ENCODE measurements at regions not wholly inside any gene's neighbourhood (a gene's known extent, or its start where the extent isn't known, plus 50 kb on each side); places are given as distances from the start of the nearest gene placed in this dataset.
"Not testable (repeated sequence)": the region's sequence is repeated elsewhere in the genome, so short reads cannot be mapped to it uniquely, and the experiment has no call there.

DNA sequence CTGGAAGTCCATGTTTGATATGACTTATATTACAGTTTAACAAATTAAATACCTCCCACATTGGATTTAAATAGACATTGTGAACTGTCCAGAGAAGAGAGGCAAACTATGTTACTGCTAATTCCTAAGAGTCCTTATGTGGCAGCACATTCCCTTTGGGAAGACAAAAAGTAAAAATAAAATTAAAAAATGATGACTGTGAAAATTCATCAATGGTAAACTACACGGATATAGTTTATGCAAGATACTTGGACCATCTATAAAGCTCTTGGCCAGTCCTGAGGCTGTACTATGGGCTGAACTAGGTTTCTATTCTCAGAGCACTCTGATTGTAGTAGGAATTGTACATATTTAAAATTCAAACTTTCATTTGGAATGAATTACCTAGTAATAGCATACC, 206.4 kb downstream of the LRRK2 start:
- ATAC-seq (replicated peaks in 6 of 8), result no peak
- H3K4me1 ChIP-seq (replicated peaks in 1 of 2), result no peaks in the 10 kb centered on the region
- 0 to 73% (median 24%) methylated on average over 1 of the region's 1 CpG; no CpG with 5 or more reads in 4 of the 10 experiments for WGBS, 10 experiments
- no peak overlapping the region for H3K4me3 ChIP-seq
- in situ Hi-C loops (cut with MboI; ENCODE audit: low pct_unique_long_range_greater_than_20kb in 2 of 9, low sequenced_read_pairs in 9 of 9, unreplicated experiment in 9 of 9), result no loop called here
- no peak overlapping the region for H3K27ac ChIP-seq

DNA sequence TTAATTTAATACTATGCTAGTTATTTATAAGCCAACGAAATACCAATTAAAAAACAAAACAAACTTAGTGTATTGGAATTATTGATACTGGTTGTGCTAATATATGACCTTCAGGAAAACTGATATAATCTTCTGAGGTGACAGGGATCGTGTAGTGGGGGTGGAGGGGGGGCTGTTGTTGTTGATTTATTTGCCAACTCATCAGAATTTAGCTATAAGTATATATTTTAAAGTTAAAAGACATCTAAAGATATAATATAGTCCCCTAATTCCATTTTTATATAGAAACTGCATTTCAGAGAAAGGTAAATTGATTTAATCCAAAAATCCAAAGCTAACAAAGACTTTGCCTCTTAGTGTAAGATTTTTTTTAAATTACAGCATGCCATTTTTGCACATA, 210.5 kb downstream of the LRRK2 start:
- H3K4me1 ChIP-seq (replicated peaks in 1 of 2), result no peaks in the 10 kb centered on the region
- ATAC-seq (replicated peaks in 6 of 8), result no peak
- WGBS, 10 experiments, result 0 to 65% (median 43%) methylated on average over 1 to 2 of the region's 2 CpGs; no CpG with 5 or more reads in 1 of the 10 experiments
- H3K4me3 ChIP-seq, result no peak overlapping the region
- H3K27ac ChIP-seq, result no peak overlapping the region
- in situ Hi-C loops (cut with MboI; ENCODE audit: low pct_unique_long_range_greater_than_20kb in 2 of 9, low sequenced_read_pairs in 9 of 9, unreplicated experiment in 9 of 9), result no loop called here

DNA sequence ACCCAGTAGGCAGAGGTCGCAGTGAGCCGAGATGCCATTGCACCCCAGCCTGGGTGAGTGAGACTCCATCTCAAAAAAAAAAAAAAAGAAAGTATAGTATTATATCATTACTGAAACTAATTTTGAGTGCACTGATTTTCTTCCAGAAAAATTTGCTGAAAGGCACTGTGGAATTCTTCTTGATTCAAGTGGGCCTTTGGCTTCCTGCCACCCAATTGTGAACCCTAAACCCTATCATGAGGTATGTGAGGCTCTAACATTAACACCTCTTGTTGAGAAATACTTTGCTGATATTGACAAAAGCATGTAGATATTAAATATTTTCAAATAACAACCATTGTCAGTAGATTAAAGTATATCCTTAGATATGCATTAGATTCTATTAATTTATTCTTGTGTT, 211.2 kb downstream of the LRRK2 start:
- ATAC-seq (replicated peaks in 6 of 8), result no peak

DNA sequence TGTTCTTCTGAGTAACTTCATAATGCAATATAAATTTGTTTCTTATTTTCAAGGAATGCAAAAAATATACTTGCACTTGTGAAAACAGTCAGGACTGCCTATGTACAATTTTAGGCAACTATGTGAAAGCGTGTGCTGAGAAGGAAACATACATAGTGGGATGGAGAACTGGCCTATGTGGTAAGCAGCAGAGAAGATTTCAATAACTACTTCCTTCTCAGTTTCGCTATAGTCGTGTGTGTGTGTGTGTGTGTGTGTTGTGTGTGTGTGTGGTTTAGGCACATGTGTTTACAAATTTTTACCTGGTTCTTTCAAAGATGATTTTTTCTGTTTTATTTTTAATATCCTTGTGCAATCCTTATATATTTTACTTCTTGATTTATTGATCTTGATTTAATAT, 211.8 kb downstream of the LRRK2 start:
- Histone ChIP-seq H3K4me3 (no peak overlapping the region), H3K27ac (no peak overlapping the region), H3K4me1 (replicated peaks in 1 of 2) (no peaks in the 10 kb centered on the region)
- 25 to 100% (median 77%) methylated on average over 1 to 3 of the region's 3 CpGs; no CpG with 5 or more reads in 3 of the 10 experiments for WGBS, 10 experiments
- ATAC-seq (replicated peaks in 6 of 8), result no peak
- in situ Hi-C loops (cut with MboI; ENCODE audit: low pct_unique_long_range_greater_than_20kb in 2 of 9, low sequenced_read_pairs in 9 of 9, unreplicated experiment in 9 of 9), result no loop called here

More for the DNA sequence above, 211.2 kb downstream of the LRRK2 start:
- no peaks in the 10 kb centered on the region for H3K4me1 ChIP-seq (replicated peaks in 1 of 2)
- H3K27ac ChIP-seq, result no peak overlapping the region
- no peak overlapping the region for H3K4me3 ChIP-seq
- WGBS, 10 experiments, result 40 to 100% (median 80%) methylated on average over 1 to 2 of the region's 2 CpGs; no CpG with 5 or more reads in 6 of the 10 experiments
- in situ Hi-C loops (cut with MboI; ENCODE audit: low pct_unique_long_range_greater_than_20kb in 2 of 9, low sequenced_read_pairs in 9 of 9, unreplicated experiment in 9 of 9), result no loop called here

DNA sequence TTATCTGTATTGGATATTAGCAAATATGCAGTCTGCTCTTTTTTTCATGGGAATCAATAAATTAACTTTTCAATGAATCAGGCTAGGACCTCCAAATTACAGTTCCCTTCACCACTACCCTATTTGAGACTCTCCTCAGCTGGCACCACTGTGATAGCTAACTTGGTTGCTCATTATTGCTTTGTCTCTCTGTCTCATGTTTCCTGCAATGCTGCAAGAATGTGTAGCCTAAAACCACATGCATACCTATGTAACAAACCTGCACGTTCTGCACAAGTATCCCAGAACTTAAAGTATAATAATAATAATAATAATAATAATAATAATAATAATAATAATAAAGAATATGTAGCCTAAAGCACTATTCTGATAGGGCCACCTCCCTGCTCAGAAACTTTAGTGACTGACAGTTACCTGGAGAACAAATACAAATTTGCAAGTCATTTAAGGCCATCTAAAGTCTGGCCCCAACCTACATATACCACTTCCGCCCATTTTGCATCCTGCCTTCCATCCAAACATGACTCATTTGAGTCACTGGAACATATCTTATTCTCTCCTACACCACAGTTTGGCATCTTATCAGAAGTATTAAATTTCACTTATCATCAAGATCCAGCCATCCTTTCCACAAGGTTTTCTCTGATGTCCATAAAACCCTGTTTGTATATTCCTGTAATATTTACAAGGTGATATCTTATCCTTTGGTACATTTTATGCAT, 215.1 kb downstream of the LRRK2 start:
- no peak overlapping the region for H3K27ac ChIP-seq
- 28 to 90% (median 57%) methylated on average over 1 to 2 of the region's 2 CpGs; no CpG with 5 or more reads in 2 of the 10 experiments for WGBS, 10 experiments
- in situ Hi-C loops (cut with MboI; ENCODE audit: low pct_unique_long_range_greater_than_20kb in 2 of 9, low sequenced_read_pairs in 9 of 9, unreplicated experiment in 9 of 9), result no loop called here
- no peak overlapping the region for H3K4me3 ChIP-seq
- no peaks in the 10 kb centered on the region for H3K4me1 ChIP-seq (replicated peaks in 1 of 2)
- peak in 1 of 8 experiments; percentile 31 for ATAC-seq (replicated peaks in 6 of 8)

DNA sequence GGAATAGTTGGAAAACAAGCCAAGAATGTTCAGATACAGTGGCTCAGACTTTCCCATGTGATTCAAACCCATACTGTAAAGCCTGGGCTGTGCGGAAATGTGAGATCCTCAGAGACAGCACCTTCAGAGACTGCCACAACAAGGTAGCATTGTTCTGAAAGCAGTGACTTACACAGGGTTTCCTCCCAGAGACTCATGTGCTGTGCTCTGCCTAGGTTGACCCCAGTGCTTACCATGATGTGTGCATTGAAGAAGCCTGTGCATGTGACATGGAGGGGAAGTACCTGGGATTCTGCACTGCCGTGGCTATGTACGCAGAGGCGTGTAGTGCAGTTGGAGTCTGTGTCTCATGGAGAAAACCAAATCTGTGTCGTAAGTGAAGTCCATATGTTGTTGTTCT, 219.4 kb downstream of the LRRK2 start:
- no peak overlapping the region for H3K4me3 ChIP-seq
- no peak overlapping the region for H3K27ac ChIP-seq
- in situ Hi-C loops (cut with MboI; ENCODE audit: low pct_unique_long_range_greater_than_20kb in 2 of 9, low sequenced_read_pairs in 9 of 9, unreplicated experiment in 9 of 9), result no loop called here
- 57 to 100% (median 83%) methylated on average over 1 to 5 of the region's 5 CpGs; no CpG with 5 or more reads in 3 of the 10 experiments for WGBS, 10 experiments
- no peak for ATAC-seq (replicated peaks in 6 of 8)
- no peaks in the 10 kb centered on the region for H3K4me1 ChIP-seq (replicated peaks in 1 of 2)

DNA sequence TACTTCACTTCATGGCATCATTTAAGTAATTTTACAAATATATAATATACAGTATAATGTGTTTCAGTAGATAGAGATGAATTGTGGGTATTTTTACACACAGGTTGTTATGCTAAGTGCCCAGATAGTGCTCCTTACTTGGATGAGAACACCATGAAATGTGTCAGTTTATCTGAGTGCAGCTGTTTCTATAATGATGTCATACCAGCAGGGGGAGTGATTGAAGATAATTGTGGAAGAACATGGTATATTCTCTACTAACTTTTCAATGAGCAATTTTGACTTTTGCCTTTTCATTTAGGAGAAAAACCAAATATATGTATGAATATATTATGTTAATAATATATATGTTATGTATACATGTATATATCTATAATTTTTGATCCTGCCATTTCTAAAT, 221.6 kb downstream of the LRRK2 start:
- no peaks in the 10 kb centered on the region for H3K4me1 ChIP-seq (replicated peaks in 1 of 2)
- peak in 1 of 8 experiments; percentile 34 for ATAC-seq (replicated peaks in 6 of 8)
- in situ Hi-C loops (cut with MboI; ENCODE audit: low pct_unique_long_range_greater_than_20kb in 2 of 9, low sequenced_read_pairs in 9 of 9, unreplicated experiment in 9 of 9), result no loop called here

DNA sequence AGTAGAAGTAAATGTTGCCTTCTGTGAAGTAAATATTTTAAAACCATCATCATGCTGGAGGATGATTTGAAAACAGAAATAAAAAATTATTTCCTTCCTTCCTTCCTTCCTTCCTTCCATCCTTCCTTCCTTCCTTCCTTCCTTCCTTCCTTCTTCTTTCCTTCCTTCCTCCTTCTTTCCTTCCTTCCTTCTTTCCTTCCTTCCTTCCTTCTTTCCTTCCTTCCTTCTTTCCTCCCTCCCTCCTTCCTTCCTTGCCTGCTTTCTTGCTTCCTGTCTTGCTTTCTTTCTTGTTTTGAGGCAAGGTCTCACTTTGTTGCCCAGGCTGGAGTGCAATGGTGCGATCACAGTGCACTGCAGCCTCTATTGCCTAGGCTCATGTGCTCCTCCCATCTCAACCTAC, 223.7 kb downstream of the LRRK2 start:
- H3K4me3 ChIP-seq; H3K27ac ChIP-seq; ATAC-seq (replicated peaks in 6 of 8); in situ Hi-C loops (cut with MboI; ENCODE audit: low pct_unique_long_range_greater_than_20kb in 2 of 9, low sequenced_read_pairs in 9 of 9, unreplicated experiment in 9 of 9); H3K4me1 ChIP-seq (replicated peaks in 1 of 2): not testable (repeated sequence)
- WGBS, 10 experiments, result 44 to 88% methylated on average over 1 of the region's 1 CpG; no CpG with 5 or more reads in 8 of the 10 experiments

More for the DNA sequence above, 221.6 kb downstream of the LRRK2 start:
- H3K27ac ChIP-seq, result no peak overlapping the region
- H3K4me3 ChIP-seq, result no peak overlapping the region

DNA sequence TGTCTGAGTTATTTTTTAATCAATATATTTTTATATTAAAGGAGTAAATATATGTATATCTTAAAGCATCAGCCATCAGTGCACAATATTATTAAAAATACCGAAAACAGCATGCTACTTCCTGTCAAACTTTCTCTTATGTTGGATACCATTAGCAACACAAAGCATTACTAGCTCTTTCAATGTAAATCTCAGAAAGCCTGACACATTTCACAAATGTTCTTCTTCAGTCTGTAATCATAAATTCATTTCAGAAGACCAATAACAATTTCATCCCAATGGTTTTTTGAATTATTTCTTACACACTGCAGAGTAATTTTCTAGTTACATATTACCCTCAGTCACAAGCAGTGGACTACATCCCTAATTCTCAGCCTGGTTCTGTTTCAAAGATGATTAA, 226.9 kb downstream of the LRRK2 start:
- no peak for ATAC-seq (replicated peaks in 6 of 8)
- Histone ChIP-seq H3K4me1 (replicated peaks in 1 of 2) (no peaks in the 10 kb centered on the region), H3K4me3 (no peak overlapping the region), H3K27ac (no peak overlapping the region)
- WGBS, 10 experiments, result 0 to 100% (median 68%) methylated on average over 1 of the region's 1 CpG; no CpG with 5 or more reads in 4 of the 10 experiments
- in situ Hi-C loops (cut with MboI; ENCODE audit: low pct_unique_long_range_greater_than_20kb in 2 of 9, low sequenced_read_pairs in 9 of 9, unreplicated experiment in 9 of 9), result loop anchor here in 1 of 9 experiments (25.0 kb wide), 1 partner anchor 436 kb away; no protein-coding TSS in a partner anchor

DNA sequence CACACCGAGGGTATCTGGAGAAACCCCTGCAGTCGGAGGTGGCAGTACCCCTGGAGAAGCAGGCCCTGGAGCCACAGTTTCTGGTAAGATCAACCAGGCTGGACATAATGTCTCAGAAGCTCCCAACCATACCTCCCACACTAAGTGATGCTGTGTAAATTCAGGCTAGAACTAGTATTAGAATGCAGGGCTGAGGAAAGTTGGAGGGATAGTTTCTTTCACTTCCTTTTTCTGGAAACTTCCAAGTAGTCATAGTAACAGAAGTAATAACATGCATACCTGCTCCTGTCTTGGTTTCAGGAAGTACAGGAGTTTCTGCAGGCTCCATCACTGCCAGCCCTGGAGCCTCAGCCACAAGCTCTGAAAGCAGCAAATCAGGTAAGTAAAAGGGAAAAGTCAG, 228.1 kb upstream of the CNTN1 start:
- ATAC-seq (replicated peaks in 6 of 8), result no peak
- H3K4me3 ChIP-seq, result no peak overlapping the region
- H3K4me1 ChIP-seq (replicated peaks in 1 of 2), result no peaks in the 10 kb centered on the region
- in situ Hi-C loops (cut with MboI; ENCODE audit: low pct_unique_long_range_greater_than_20kb in 2 of 9, low sequenced_read_pairs in 9 of 9, unreplicated experiment in 9 of 9), result loop anchor here in 1 of 9 experiments (25.0 kb wide), 1 partner anchor 423 kb away; no protein-coding TSS in a partner anchor
- WGBS, 10 experiments, result 0 to 94% (median 43%) methylated on average over 1 to 2 of the region's 2 CpGs; no CpG with 5 or more reads in 2 of the 10 experiments
- no peak overlapping the region for H3K27ac ChIP-seq

DNA sequence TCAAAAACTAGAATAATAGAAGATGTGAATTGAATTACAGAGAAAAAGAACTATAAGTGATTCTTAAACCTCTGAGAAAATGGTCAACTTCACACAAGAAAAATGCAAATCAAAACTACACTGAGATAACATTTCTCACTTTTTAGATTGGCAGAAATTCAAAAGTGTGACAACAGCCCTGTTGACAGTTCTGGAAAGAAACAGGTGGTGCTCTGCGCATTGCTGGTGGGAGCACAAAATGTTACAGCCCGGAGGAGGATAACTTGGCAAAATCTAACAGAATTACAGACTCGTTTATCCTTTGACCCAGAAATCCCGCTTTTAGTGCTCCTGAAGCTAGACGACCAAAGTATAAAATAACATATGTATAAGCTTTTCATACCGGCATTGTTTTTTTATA, 222.5 kb upstream of the CNTN1 start:
- no peak for ATAC-seq (replicated peaks in 6 of 8)
- WGBS, 10 experiments, result 0 to 88% (median 50%) methylated on average over 1 to 6 of the region's 6 CpGs; no CpG with 5 or more reads in 1 of the 10 experiments
- in situ Hi-C loops (cut with MboI; ENCODE audit: low pct_unique_long_range_greater_than_20kb in 2 of 9, low sequenced_read_pairs in 9 of 9, unreplicated experiment in 9 of 9), result loop anchor here in 1 of 9 experiments (25.0 kb wide), 1 partner anchor 418 kb away; no protein-coding TSS in a partner anchor
- Histone ChIP-seq H3K27ac (no peak overlapping the region), H3K4me1 (replicated peaks in 1 of 2) (no peaks in the 10 kb centered on the region), H3K4me3 (no peak overlapping the region)

DNA sequence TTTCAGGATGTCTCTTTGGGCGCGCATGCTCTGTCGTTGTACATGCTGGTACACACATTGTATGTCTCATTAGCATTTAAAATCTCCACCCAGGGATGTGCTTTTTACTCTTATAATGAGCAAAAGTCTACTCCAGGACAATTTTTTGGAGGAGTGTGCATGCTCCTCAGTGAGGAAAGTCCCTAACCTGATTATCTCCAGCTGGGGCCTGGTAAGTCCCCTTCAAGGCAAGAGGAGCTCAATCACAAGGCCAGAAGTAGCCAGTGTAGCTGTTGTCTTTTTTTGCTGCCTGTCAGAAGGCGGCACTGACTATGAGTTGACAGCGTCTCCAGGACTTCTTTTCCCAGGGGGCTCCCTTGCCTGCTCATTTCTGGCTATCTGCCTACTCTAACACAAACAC, 218.3 kb upstream of the CNTN1 start:
- in situ Hi-C loops (cut with MboI; ENCODE audit: low pct_unique_long_range_greater_than_20kb in 2 of 9, low sequenced_read_pairs in 9 of 9, unreplicated experiment in 9 of 9), result loop anchor here in 1 of 9 experiments (25.0 kb wide), 1 partner anchor 413 kb away; no protein-coding TSS in a partner anchor
- no peak overlapping the region for H3K4me3 ChIP-seq
- peak in 6 of 8 experiments; percentile 45 to 88 (median 64) for ATAC-seq (replicated peaks in 6 of 8)
- 5 to 100% (median 63%) methylated on average over 2 to 5 of the region's 5 CpGs; no CpG with 5 or more reads in 3 of the 10 experiments for WGBS, 10 experiments
- H3K27ac ChIP-seq, result no peak overlapping the region
- peaks cover 0 to 3% of the 10 kb centered on the region in 2 donors for H3K4me1 ChIP-seq (replicated peaks in 1 of 2)

DNA sequence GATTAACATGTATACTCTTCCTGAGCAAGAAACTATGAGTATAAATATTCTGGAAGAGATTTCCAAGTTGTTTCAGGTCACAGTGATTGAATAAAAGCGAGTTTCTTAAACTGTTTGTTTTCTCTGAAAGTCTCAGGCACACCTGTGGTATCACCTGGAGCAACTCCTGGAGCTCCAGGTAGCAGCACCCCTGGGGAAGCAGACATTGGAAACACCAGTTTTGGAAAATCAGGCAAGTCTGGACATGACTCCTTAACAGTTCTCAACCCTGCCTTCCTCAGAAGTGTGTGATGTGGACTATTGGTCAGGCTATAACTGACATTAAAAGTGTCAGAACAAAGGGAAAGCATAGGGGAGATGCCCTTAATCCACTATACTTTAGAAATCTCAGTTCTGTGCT, 217.6 kb upstream of the CNTN1 start:
- no peak for ATAC-seq (replicated peaks in 6 of 8)
- no peak overlapping the region for H3K4me3 ChIP-seq
- H3K4me1 ChIP-seq (replicated peaks in 1 of 2), result peaks cover 0 to 3% of the 10 kb centered on the region in 2 donors
- WGBS, 10 experiments, result 0 to 90% (median 63%) methylated on average over 1 of the region's 1 CpG; no CpG with 5 or more reads in 3 of the 10 experiments
- in situ Hi-C loops (cut with MboI; ENCODE audit: low pct_unique_long_range_greater_than_20kb in 2 of 9, low sequenced_read_pairs in 9 of 9, unreplicated experiment in 9 of 9), result loop anchor here in 1 of 9 experiments (25.0 kb wide), 1 partner anchor 413 kb away; no protein-coding TSS in a partner anchor
- no peak overlapping the region for H3K27ac ChIP-seq
